ENCODE measurements at regions not wholly inside any gene's neighbourhood (a gene's known extent, or its start where the extent isn't known, plus 50 kb on each side); places are given as distances from the start of the nearest gene placed in this dataset.

DNA sequence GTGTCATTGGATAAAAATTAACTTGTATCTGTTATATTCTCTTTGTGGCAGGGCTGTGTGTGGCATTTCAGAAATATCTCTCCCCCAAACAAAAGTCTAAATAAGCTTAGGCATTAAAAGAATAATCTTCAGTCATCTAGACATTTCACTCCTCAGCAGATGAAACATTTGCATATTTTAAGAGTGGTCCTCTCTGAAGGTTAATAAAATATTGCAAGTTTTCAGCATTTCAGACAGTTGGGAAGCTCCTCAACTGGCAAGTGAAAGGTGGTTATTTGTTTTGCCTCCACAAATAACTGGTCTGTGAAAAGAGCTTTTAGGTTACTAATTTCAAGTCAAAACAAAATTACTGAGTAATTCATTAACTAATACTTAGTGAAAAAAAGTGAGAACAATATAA lies 462.6 kb downstream of the EPHA4 start:
- TF ChIP-seq, protein P1, sequence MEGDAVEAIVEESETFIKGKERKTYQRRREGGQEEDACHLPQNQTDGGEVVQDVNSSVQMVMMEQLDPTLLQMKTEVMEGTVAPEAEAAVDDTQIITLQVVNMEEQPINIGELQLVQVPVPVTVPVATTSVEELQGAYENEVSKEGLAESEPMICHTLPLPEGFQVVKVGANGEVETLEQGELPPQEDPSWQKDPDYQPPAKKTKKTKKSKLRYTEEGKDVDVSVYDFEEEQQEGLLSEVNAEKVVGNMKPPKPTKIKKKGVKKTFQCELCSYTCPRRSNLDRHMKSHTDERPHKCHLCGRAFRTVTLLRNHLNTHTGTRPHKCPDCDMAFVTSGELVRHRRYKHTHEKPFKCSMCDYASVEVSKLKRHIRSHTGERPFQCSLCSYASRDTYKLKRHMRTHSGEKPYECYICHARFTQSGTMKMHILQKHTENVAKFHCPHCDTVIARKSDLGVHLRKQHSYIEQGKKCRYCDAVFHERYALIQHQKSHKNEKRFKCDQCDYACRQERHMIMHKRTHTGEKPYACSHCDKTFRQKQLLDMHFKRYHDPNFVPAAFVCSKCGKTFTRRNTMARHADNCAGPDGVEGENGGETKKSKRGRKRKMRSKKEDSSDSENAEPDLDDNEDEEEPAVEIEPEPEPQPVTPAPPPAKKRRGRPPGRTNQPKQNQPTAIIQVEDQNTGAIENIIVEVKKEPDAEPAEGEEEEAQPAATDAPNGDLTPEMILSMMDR (IDR thresholded peaks at IDR 0.05; ENCODE audit: control insufficient read depth, extremely low read depth, insufficient read depth) = no peak
- no peak overlapping the region for H3K4me3 ChIP-seq (ENCODE audit: low read depth, low read length)
- DNase-seq (ENCODE audit: low read depth) = no peak

DNA sequence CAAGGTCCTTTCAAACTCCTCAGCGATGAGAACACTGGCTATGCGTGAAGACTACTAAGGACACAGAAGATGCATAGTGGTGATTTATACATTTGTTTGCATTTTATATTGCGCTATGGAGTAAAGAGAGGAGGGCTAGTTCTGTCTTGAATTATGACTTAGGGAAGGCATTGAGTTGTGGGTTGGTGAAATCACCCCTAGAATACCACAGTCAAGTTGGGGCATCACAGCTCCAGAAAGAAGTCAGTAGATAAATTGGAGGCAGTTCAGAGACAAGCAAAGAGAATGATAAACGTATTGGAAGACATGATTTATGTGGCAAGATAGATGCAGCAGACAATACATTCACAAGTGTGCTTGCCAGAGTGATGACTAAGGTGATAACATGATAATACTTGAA lies 460.4 kb downstream of the EPHA4 start:
- no peak for DNase-seq (ENCODE audit: low read depth)
- no peak overlapping the region for H3K4me3 ChIP-seq (ENCODE audit: low read depth, low read length)
- TF ChIP-seq, protein P1 (IDR thresholded peaks at IDR 0.05; ENCODE audit: control insufficient read depth, extremely low read depth, insufficient read depth) = no peak

GRCh38 chr2:221112744-221113143 lies 459.4 kb downstream of the EPHA4 start:
- DNase-seq (ENCODE audit: low read depth) = no peak
- TF ChIP-seq, protein P1 (IDR thresholded peaks at IDR 0.05; ENCODE audit: control insufficient read depth, extremely low read depth, insufficient read depth) = no peak
- H3K4me3 ChIP-seq (ENCODE audit: low read depth, low read length) = no peak overlapping the region

DNA sequence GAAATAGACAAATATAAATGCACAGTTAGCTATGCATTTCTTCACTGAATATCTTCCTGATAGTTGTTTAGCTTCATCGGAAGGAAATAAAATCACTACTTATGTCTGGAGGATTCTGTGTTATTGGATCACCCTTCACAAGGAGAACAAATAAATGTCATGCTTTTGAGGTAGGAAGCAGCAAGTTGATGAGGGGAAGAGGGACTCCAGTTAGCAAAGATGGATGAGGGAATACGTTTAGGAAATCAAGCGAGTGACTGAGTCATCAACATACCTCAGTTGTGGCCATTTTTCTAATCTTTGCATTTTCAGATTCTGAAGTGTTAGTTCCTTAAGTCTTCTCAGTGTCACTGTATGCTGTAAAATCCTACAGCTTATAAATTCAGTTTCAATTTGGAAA lies 456.2 kb downstream of the EPHA4 start:
- TF ChIP-seq, protein P1 (IDR thresholded peaks at IDR 0.05; ENCODE audit: control insufficient read depth, extremely low read depth, insufficient read depth) = no peak
- no peak overlapping the region for H3K4me3 ChIP-seq (ENCODE audit: low read depth, low read length)
- no peak for DNase-seq (ENCODE audit: low read depth)

GRCh38 chr2:221120643-221121042 lies 451.5 kb downstream of the EPHA4 start:
- TF ChIP-seq, protein P1 (IDR thresholded peaks at IDR 0.05; ENCODE audit: control insufficient read depth, extremely low read depth, insufficient read depth) = no peak
- no peak for DNase-seq (ENCODE audit: low read depth)

DNA sequence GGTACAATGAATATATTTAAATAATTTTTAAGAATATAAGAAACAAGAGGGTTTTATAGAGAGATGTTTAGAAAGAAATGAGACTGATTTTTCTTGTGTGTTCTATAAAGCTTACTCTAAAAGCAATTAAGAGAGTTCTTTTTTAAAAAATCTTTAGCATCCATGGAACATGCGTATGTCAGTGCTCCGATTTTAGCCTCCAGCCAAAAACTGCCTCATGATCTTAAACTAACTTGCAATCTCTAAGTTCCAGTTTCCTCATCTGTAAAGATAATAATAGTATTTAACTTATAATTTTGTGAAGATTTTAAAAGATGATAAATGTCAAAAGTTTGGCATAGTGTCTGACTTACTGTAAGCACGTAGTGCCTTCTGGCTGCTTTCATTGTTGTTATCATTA lies 448.7 kb downstream of the EPHA4 start:
- no peak overlapping the region for H3K4me3 ChIP-seq (ENCODE audit: low read depth, low read length)
- peak; percentile 1 for DNase-seq (ENCODE audit: low read depth)
- TF ChIP-seq, protein P1 (IDR thresholded peaks at IDR 0.05; ENCODE audit: control insufficient read depth, extremely low read depth, insufficient read depth) = no peak

More at GRCh38 chr2:221120643-221121042, 451.5 kb downstream of the EPHA4 start:
- no peak overlapping the region for H3K4me3 ChIP-seq (ENCODE audit: low read depth, low read length)

GRCh38 chr2:221124532-221125240 lies 447.4 kb downstream of the EPHA4 start:
- DNase-seq (ENCODE audit: low read depth) = no peak
- no peak overlapping the region for H3K4me3 ChIP-seq (ENCODE audit: low read depth, low read length)
- TF ChIP-seq, protein P1 (IDR thresholded peaks at IDR 0.05; ENCODE audit: control insufficient read depth, extremely low read depth, insufficient read depth) = no peak

Data from LNCaP clone FGC (cell line).